Thyroid gland (tissue), 4 donors: ENCODE measurements at regions not wholly inside any gene's neighbourhood (a gene's known extent, or its start where the extent isn't known, plus 50 kb on each side); places are given as distances from the start of the nearest gene placed in this dataset.

ENCODE experiments used
- CTCF ChIP-seq, 6 experiments: fragments of 200-600 bp in 3 of 6; fragments of 450-650 bp in 3 of 6; sonication (generic) in 3 of 6; IDR thresholded peaks; one replicate each; pipeline ENCODE4 v1.5.1; 2016 to 2019; ENCODE audit warnings: antibody characterized with exemption in 6 of 6, mild to moderate bottlenecking in 2 of 6, inconsistent platforms in 1 of 6, moderate library complexity in 1 of 6
- POLR2A ChIP-seq, 2 donors: fragments of 450-650 bp; IDR thresholded peaks; one replicate each; pipeline ENCODE4 v1.6.1; 2017; ENCODE audit warnings: antibody characterized with exemption in 2 of 2, mild to moderate bottlenecking in 2 of 2, moderate library complexity in 1 of 2

GRCh38 chr11:90558328-90558865 is 335.5 kb upstream of the CHORDC1 start:
- TF ChIP-seq CTCF (IDR thresholded peaks at IDR 0.05) = no peak
- TF ChIP-seq POLR2A (IDR thresholded peaks at IDR 0.05) = no peak
